ENCODE measurements at regions not wholly inside any gene's neighbourhood (a gene's known extent, or its start where the extent isn't known, plus 50 kb on each side); places are given as distances from the start of the nearest gene placed in this dataset.

- no peak for DNase-seq
Observed at GRCh38 chr12:24197532-24197931, 248.1 kb upstream of the SOX5 start.

GRCh38 chr12:24195063-24195462 lies 245.6 kb upstream of the SOX5 start:
- DNase-seq: no peak

- no peak for DNase-seq
Observed at GRCh38 chr12:24191117-24191516, 241.6 kb upstream of the SOX5 start.

- no peak for DNase-seq
Observed at GRCh38 chr12:24185782-24186181, 236.3 kb upstream of the SOX5 start.

- DNase-seq: no peak
Observed at GRCh38 chr12:24177889-24178288, 228.4 kb upstream of the SOX5 start.

- DNase-seq: no peak
Observed at GRCh38 chr12:24175929-24176328, 226.5 kb upstream of the SOX5 start.

GRCh38 chr12:24175284-24175683 lies 225.8 kb upstream of the SOX5 start:
- no peak for DNase-seq

GRCh38 chr12:24173067-24173466 lies 223.6 kb upstream of the SOX5 start:
- no peak for DNase-seq

- DNase-seq: no peak
Observed at GRCh38 chr12:24172773-24173066, 223.2 kb upstream of the SOX5 start.

GRCh38 chr12:24172031-24172772 lies 222.7 kb upstream of the SOX5 start:
- DNase-seq: no peak

- no peak for DNase-seq
Observed at GRCh38 chr12:24155042-24155441, 205.6 kb upstream of the SOX5 start.

GRCh38 chr12:24153079-24153478 lies 203.6 kb upstream of the SOX5 start:
- DNase-seq: no peak

GRCh38 chr12:24152270-24152669 lies 202.8 kb upstream of the SOX5 start:
- DNase-seq: no peak

- DNase-seq: no peak
Observed at GRCh38 chr12:24143928-24144327, 194.5 kb upstream of the SOX5 start.

- DNase-seq: no peak
Observed at GRCh38 chr12:24139035-24139434, 189.6 kb upstream of the SOX5 start.

GRCh38 chr12:24138041-24138440 lies 188.6 kb upstream of the SOX5 start:
- no peak for DNase-seq

GRCh38 chr12:24135158-24135850 lies 185.8 kb upstream of the SOX5 start:
- no peak for DNase-seq

GRCh38 chr12:24134092-24134491 lies 184.6 kb upstream of the SOX5 start:
- DNase-seq: no peak

- peak; percentile 52 for DNase-seq
Observed at GRCh38 chr12:24133384-24133783, 183.9 kb upstream of the SOX5 start.

- DNase-seq: peak; percentile 8
Observed at GRCh38 chr12:24127919-24128721, 178.7 kb upstream of the SOX5 start.

- no peak for DNase-seq
Observed at GRCh38 chr12:24125280-24125679, 175.8 kb upstream of the SOX5 start.

- DNase-seq: no peak
Observed at GRCh38 chr12:24121911-24122310, 172.4 kb upstream of the SOX5 start.

- no peak for DNase-seq
Observed at GRCh38 chr12:24118668-24119067, 169.2 kb upstream of the SOX5 start.

GRCh38 chr12:24116548-24116947 lies 167.1 kb upstream of the SOX5 start:
- no peak for DNase-seq
